DND-41 (cell line): ENCODE measurements at regions not wholly inside any gene's neighbourhood (a gene's known extent, or its start where the extent isn't known, plus 50 kb on each side); places are given as distances from the start of the nearest gene placed in this dataset.

Experiments
- CTCF ChIP-seq: IDR thresholded peaks from 2 replicates; pipeline ENCODE4 v1.5.1; 2012; ENCODE audit warnings: borderline replicate concordance, low read length, moderate library complexity, mild to moderate bottlenecking; ENCODE audit not compliant: poor library complexity, severe bottlenecking; ENCODE audit errors: extremely low read depth
- EZH2 ChIP-seq: IDR thresholded peaks from 3 replicates; pipeline ENCODE4 v1.6.1; 2012; ENCODE audit warnings: borderline replicate concordance, low read depth, mild to moderate bottlenecking, moderate library complexity, low read length, inconsistent platforms; ENCODE audit not compliant: severe bottlenecking

GRCh38 chr6:92446052-92446451 lies 973.3 kb downstream of the EPHA7 start:
- TF ChIP-seq CTCF, result no peak
- TF ChIP-seq EZH2, result no peak
